ENCODE measurements at regions not wholly inside any gene's neighbourhood (a gene's known extent, or its start where the extent isn't known, plus 50 kb on each side); places are given as distances from the start of the nearest gene placed in this dataset.

- H3K4me1 ChIP-seq, result no peaks in the 10 kb centered on the region
- H3K36me3 ChIP-seq, result no peaks in the 10 kb centered on the region
- DNase-seq, result no peak
- H3K4me3 ChIP-seq, result no peak overlapping the region
- no peaks in the 10 kb centered on the region for H3K9me3 ChIP-seq
- no peak overlapping the region for H3K27ac ChIP-seq
- intact Hi-C loops (cut with DNase I; ENCODE audit: low total_unique reads), result no loop called here
- TF ChIP-seq CTCF (IDR thresholded peaks at IDR 0.05), result no peak
- no peak for TF ChIP-seq POLR2A (IDR thresholded peaks at IDR 0.05)
- no peaks in the 10 kb centered on the region for H3K27me3 ChIP-seq
Measured at GRCh38 chr3:24812116-24812515, 317.5 kb upstream of the THRB start.

GRCh38 chr3:24818055-24818454 is 323.4 kb upstream of the THRB start:
- TF ChIP-seq CTCF (IDR thresholded peaks at IDR 0.05), result no peak
- TF ChIP-seq POLR2A (IDR thresholded peaks at IDR 0.05), result no peak
- Histone ChIP-seq H3K27ac (no peak overlapping the region), H3K9me3 (peaks cover 0 to 3% of the 10 kb centered on the region in 2 donors), H3K36me3 (no peaks in the 10 kb centered on the region), H3K4me1 (no peaks in the 10 kb centered on the region), H3K4me3 (no peak overlapping the region), H3K27me3 (no peaks in the 10 kb centered on the region)
- DNase-seq, result no peak
- intact Hi-C loops (cut with DNase I; ENCODE audit: low total_unique reads), result no loop called here

GRCh38 chr3:24828011-24828410 is 333.4 kb upstream of the THRB start:
- Histone ChIP-seq H3K4me1 (no peaks in the 10 kb centered on the region), H3K36me3 (no peaks in the 10 kb centered on the region), H3K27me3 (no peaks in the 10 kb centered on the region), H3K4me3 (no peak overlapping the region), H3K9me3 (no peaks in the 10 kb centered on the region), H3K27ac (no peak overlapping the region)
- intact Hi-C loops (cut with DNase I; ENCODE audit: low total_unique reads), result no loop called here
- no peak for DNase-seq
- TF ChIP-seq CTCF (IDR thresholded peaks at IDR 0.05) (no peak), POLR2A (IDR thresholded peaks at IDR 0.05) (no peak)

- no peak for TF ChIP-seq POLR2A (IDR thresholded peaks at IDR 0.05)
- no peak for TF ChIP-seq CTCF (IDR thresholded peaks at IDR 0.05)
- intact Hi-C loops (cut with DNase I; ENCODE audit: low total_unique reads), result no loop called here
Measured at GRCh38 chr3:24828551-24828950, 333.9 kb upstream of the THRB start.

GRCh38 chr3:24829011-24829581 is 334.4 kb upstream of the THRB start:
- no peaks in the 10 kb centered on the region for H3K9me3 ChIP-seq
- H3K36me3 ChIP-seq, result no peaks in the 10 kb centered on the region
- intact Hi-C loops (cut with DNase I; ENCODE audit: low total_unique reads), result no loop called here
- no peak overlapping the region for H3K27ac ChIP-seq
- no peak for TF ChIP-seq POLR2A (IDR thresholded peaks at IDR 0.05)
- no peak for TF ChIP-seq CTCF (IDR thresholded peaks at IDR 0.05)
- H3K27me3 ChIP-seq, result no peaks in the 10 kb centered on the region
- H3K4me3 ChIP-seq, result peak overlapping the region; percentile 20 to 35
- H3K4me1 ChIP-seq, result no peaks in the 10 kb centered on the region
- DNase-seq, result peak in 1 of 2 donors; percentile 36

More at GRCh38 chr3:24828551-24828950, 333.9 kb upstream of the THRB start:
- Histone ChIP-seq H3K9me3 (no peaks in the 10 kb centered on the region), H3K27me3 (no peaks in the 10 kb centered on the region), H3K27ac (no peak overlapping the region), H3K4me1 (no peaks in the 10 kb centered on the region), H3K4me3 (no peak overlapping the region), H3K36me3 (no peaks in the 10 kb centered on the region)
- no peak for DNase-seq
